Progenitor cell of endocrine pancreas (in vitro differentiated cells): ENCODE measurements at regions not wholly inside any gene's neighbourhood (a gene's known extent, or its start where the extent isn't known, plus 50 kb on each side); places are given as distances from the start of the nearest gene placed in this dataset.

Experiments
- DNase-seq: peaks from one replicate; pipeline ENCODE4 v3.0.0; 2021; ENCODE audit warnings: low spot score; ENCODE audit not compliant: unreplicated experiment
- H3K27ac Mint-ChIP-seq: 2 replicates; pipeline ENCODE4 v1.8.0; 2021; ENCODE audit warnings: mild to moderate bottlenecking, moderate library complexity, mixed read lengths
- H3K27me3 Mint-ChIP-seq: 2 replicates; pipeline ENCODE4 v1.8.0; 2021; ENCODE audit warnings: mixed read lengths
- H3K36me3 Mint-ChIP-seq: 2 replicates; pipeline ENCODE4 v1.8.0; 2022; ENCODE audit warnings: mixed read lengths; ENCODE audit not compliant: insufficient read depth
- H3K4me1 Mint-ChIP-seq: 2 replicates; pipeline ENCODE4 v1.8.0; 2021; ENCODE audit warnings: low read depth, mixed read lengths
- H3K4me3 Mint-ChIP-seq: 2 replicates; pipeline ENCODE4 v1.8.0; 2021; ENCODE audit warnings: low read depth, mild to moderate bottlenecking, moderate library complexity, mixed read lengths
- H3K9me3 Mint-ChIP-seq: 2 replicates; pipeline ENCODE4 v1.8.0; 2021; ENCODE audit warnings: low read depth, mixed read lengths
- TF ChIP-seq, protein P1 (sequence below): fragments of 200-600 bp; sonication (generic); IDR thresholded peaks from one replicate; pipeline ENCODE4 v1.5.0; 2021; ENCODE audit warnings: antibody characterized with exemption, mild to moderate bottlenecking; ENCODE audit not compliant: unreplicated experiment

DNA sequence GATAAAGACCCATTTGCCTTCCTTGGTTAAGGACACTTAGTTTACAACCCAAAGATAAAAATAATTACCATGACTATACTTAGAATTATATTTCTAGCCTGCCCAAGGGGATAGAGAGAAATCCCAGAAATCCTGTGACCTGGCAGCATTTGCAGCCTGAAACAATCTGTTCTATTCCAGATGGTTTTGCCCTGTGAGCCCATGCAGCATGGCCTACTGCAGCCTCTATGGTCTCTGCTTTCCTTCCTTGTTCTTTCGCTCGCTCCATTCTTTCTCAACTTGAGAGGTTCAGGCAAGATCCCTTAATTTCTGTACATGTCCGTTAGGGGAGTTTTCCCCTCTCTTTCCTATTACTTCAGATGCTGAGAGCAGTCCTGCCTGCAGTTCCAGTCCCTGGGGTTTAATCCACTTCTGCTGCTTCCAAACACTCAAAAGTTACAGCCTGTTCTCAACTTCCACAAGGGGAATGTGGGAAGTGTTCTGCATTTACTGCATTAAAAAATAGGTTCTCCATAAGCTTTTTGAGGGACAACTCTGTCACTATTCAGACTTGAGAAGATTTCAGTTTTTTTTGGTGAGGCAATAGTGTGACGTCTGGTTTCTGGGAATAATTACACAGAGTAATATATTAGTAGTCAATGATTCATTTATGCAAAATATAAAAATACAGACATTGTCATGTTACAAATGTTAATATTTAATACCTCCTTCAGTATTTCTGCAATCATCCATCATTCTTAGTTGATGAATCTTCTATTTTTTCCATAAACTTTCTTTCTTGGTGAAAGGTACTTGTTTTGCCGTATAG, 80.3 kb downstream of the CDCA7 start:
- Mint-ChIP-seq H3K27ac (no peak overlapping the region), H3K27me3 (peaks cover 10% of the 10 kb centered on the region), H3K36me3 (no peaks in the 10 kb centered on the region), H3K4me1 (no peaks in the 10 kb centered on the region), H3K9me3 (peaks cover 4% of the 10 kb centered on the region), H3K4me3 (no peak overlapping the region)
- TF ChIP-seq, protein P1, sequence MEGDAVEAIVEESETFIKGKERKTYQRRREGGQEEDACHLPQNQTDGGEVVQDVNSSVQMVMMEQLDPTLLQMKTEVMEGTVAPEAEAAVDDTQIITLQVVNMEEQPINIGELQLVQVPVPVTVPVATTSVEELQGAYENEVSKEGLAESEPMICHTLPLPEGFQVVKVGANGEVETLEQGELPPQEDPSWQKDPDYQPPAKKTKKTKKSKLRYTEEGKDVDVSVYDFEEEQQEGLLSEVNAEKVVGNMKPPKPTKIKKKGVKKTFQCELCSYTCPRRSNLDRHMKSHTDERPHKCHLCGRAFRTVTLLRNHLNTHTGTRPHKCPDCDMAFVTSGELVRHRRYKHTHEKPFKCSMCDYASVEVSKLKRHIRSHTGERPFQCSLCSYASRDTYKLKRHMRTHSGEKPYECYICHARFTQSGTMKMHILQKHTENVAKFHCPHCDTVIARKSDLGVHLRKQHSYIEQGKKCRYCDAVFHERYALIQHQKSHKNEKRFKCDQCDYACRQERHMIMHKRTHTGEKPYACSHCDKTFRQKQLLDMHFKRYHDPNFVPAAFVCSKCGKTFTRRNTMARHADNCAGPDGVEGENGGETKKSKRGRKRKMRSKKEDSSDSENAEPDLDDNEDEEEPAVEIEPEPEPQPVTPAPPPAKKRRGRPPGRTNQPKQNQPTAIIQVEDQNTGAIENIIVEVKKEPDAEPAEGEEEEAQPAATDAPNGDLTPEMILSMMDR, result no peak
- no peak for DNase-seq

DNA sequence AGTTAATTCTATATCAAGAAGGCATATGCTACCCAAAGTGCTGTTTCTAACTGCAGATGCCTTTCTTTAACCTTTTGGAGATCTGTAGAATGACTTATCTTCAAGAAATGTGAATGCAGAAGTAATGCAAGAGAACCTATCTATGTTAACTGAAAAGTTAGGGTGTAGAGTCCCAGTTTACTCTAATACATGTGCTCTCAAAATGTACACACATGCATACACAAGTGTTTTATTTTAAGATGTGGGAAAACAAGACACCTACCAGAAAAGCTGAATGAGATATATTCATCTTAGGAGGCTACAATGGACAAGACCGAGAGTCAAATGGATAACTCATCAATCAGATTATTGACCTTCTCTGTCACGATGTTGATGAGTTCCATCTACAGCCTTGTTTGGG, 80.9 kb downstream of the CDCA7 start:
- no peak overlapping the region for H3K4me3 Mint-ChIP-seq
- no peak for DNase-seq
- no peaks in the 10 kb centered on the region for H3K36me3 Mint-ChIP-seq
- peaks cover 4% of the 10 kb centered on the region for H3K9me3 Mint-ChIP-seq
- H3K27ac Mint-ChIP-seq, result no peak overlapping the region
- TF ChIP-seq, protein P1, result no peak
- peaks cover 10% of the 10 kb centered on the region for H3K27me3 Mint-ChIP-seq
- H3K4me1 Mint-ChIP-seq, result no peaks in the 10 kb centered on the region

DNA sequence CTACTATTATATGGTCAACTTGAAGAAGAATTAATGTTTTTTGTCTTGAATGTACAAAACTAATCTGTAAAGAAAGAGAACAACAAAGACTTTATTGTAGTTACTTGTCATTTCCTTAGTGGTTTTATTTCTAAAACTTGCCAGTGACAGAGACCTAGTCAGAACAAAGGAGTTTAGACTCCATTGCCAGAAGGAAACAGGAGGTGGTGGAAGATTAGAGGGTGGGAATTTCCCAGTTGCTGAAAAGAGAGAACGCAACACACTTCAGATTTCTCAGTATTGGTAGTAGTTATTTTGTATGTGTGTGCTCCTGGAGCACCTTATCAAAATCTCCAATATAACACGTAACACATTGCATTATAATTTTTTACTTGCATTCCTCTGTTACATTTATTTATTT, 81.4 kb downstream of the CDCA7 start:
- Mint-ChIP-seq H3K27me3 (peaks cover 10% of the 10 kb centered on the region), H3K4me3 (no peak overlapping the region), H3K36me3 (no peaks in the 10 kb centered on the region), H3K27ac (no peak overlapping the region), H3K9me3 (peaks cover 4% of the 10 kb centered on the region), H3K4me1 (no peaks in the 10 kb centered on the region)
- no peak for DNase-seq
- TF ChIP-seq, protein P1, result no peak

DNA sequence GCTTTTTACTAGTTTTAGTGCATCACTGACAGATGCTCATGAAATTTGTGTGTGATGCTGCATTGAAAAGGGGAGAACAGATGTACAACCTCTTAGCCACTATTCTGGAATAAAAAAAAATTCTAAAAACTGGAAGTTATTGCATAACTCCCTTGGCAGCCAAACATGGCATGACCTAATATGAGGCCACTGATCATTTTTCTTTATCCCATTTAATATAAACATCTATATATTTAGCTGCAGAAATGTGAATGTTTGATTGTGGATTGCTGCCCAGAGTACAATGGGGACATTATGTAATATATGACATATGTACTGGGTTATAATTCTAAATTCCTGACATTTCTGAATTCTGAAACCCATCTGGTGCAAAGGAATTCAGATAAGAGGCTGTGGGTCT, 86.5 kb downstream of the CDCA7 start:
- no peak for DNase-seq
- no peaks in the 10 kb centered on the region for H3K9me3 Mint-ChIP-seq
- TF ChIP-seq, protein P1, result no peak
- H3K4me3 Mint-ChIP-seq, result no peak overlapping the region
- no peaks in the 10 kb centered on the region for H3K4me1 Mint-ChIP-seq
- peaks cover 3% of the 10 kb centered on the region for H3K27me3 Mint-ChIP-seq
- no peaks in the 10 kb centered on the region for H3K36me3 Mint-ChIP-seq
- no peak overlapping the region for H3K27ac Mint-ChIP-seq

DNA sequence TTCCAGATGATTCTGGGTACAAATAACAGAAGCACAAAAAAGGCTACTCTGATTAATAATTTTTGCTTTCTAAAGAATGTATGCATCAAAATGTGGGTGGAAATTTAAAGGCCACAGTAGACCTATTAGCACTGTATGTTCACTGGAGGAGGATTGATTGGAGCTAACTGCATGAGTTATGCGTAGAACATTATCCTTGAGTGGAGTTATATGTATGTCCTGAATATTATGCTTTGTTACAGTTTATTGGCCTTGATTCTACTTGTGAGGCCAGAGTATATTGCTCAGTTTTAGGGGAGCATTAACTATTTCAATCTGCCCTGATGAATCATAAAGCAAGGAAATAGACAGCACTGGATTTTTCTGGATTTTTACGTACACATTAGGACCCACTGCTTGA, 87.9 kb downstream of the CDCA7 start:
- Mint-ChIP-seq H3K4me3 (no peak overlapping the region), H3K27me3 (peaks cover 3% of the 10 kb centered on the region), H3K36me3 (no peaks in the 10 kb centered on the region), H3K27ac (no peak overlapping the region), H3K9me3 (no peaks in the 10 kb centered on the region), H3K4me1 (no peaks in the 10 kb centered on the region)
- no peak for DNase-seq
- TF ChIP-seq, protein P1, result no peak
